ENCODE measurements at regions not wholly inside any gene's neighbourhood (a gene's known extent, or its start where the extent isn't known, plus 50 kb on each side); places are given as distances from the start of the nearest gene placed in this dataset.

- TF ChIP-seq POLR2A (IDR thresholded peaks at IDR 0.05) (no peak), CTCF (IDR thresholded peaks at IDR 0.05) (no peak)
These were observed 90.2 kb downstream of the PLK2 start for GRCh38 chr5:58369513-58370190.

Measured in lower leg skin (tissue), 3 donors.